OCI-LY7 (cell line): ENCODE measurements at regions not wholly inside any gene's neighbourhood (a gene's known extent, or its start where the extent isn't known, plus 50 kb on each side); places are given as distances from the start of the nearest gene placed in this dataset.
"Not testable (repeated sequence)": the region's sequence is repeated elsewhere in the genome, so short reads cannot be mapped to it uniquely, and the experiment has no call there.

Experiments
- BruUV-seq: library from RNA; stranded (reverse); fragments of 400-500 nt; replicated peaks from 2 replicates; lab custom pipeline; 2021; lab: Mats Ljungman, UMichigan
- CTCF ChIA-PET: fragments of 300-600 bp; sonication (Branson Sonifier 250); formaldehyde crosslinking; loops from one replicate; lab custom pipeline; 2022; ENCODE audit warnings: antibody characterized with exemption; ENCODE audit not compliant: unreplicated experiment; lab: Charles Lee
- POLR2A ChIA-PET: fragments of 300-600 bp; sonication (Branson Sonifier 250); formaldehyde crosslinking; loops from one replicate; lab custom pipeline; 2022; ENCODE audit warnings: antibody characterized with exemption; lab: Charles Lee
- DNase-seq: peaks from one replicate; pipeline ENCODE4 v3.0.0-alpha.2; 2015; ENCODE audit warnings: low spot score
- H2AFZ ChIP-seq: fragments of 200-600 bp; sonication (generic), shearing (Covaris generic); 2 replicates; pipeline ENCODE4 v1.6.1; 2014; ENCODE audit warnings: mild to moderate bottlenecking, antibody characterized with exemption, low read length, moderate library complexity
- H3K27ac ChIP-seq: fragments of 200-600 bp; sonication (generic); 2 replicates; pipeline ENCODE4 v1.5.1; 2014; ENCODE audit warnings: mixed run types, low read depth, mild to moderate bottlenecking, moderate library complexity, low read length, inconsistent platforms; ENCODE audit not compliant: poor library complexity, severe bottlenecking
- H3K36me3 ChIP-seq: fragments of 200-600 bp; sonication (generic); 2 replicates; pipeline ENCODE4 v1.6.1; 2014; ENCODE audit warnings: mild to moderate bottlenecking, antibody characterized with exemption, low read length, moderate library complexity, mixed read lengths; ENCODE audit not compliant: insufficient read depth
- H3K4me1 ChIP-seq: fragments of 200-600 bp; sonication (generic); 2 replicates; pipeline ENCODE4 v1.5.1; 2014; ENCODE audit warnings: mild to moderate bottlenecking, low read length; ENCODE audit not compliant: insufficient read depth, poor library complexity, severe bottlenecking
- H3K4me2 ChIP-seq: fragments of 200-600 bp; sonication (generic); 2 replicates; pipeline ENCODE4 v1.6.1; 2014; ENCODE audit warnings: mild to moderate bottlenecking, low read length
- H3K4me3 ChIP-seq: fragments of 200-600 bp; sonication (generic); 2 replicates; pipeline ENCODE4 v1.5.1; 2014; ENCODE audit warnings: mild to moderate bottlenecking, low read depth, low read length; ENCODE audit not compliant: poor library complexity, severe bottlenecking
- H3K79me2 ChIP-seq: fragments of 200-600 bp; sonication (generic); 2 replicates; pipeline ENCODE4 v1.6.1; 2016; ENCODE audit warnings: low read depth, mild to moderate bottlenecking, low read length, moderate library complexity, mixed read lengths; ENCODE audit not compliant: insufficient read depth
- H3K9me2 ChIP-seq: fragments of 200-600 bp; sonication (generic); 2 replicates; pipeline ENCODE4 v1.6.1; 2016; ENCODE audit warnings: mild to moderate bottlenecking, low read length, mixed read lengths; ENCODE audit not compliant: insufficient read depth
- H3K9me3 ChIP-seq: fragments of 200-600 bp; sonication (generic); 2 replicates; pipeline ENCODE4 v1.6.1; 2014; ENCODE audit warnings: mild to moderate bottlenecking, mixed run types, low read length, mixed read lengths
- H4K20me1 ChIP-seq: fragments of 200-600 bp; sonication (generic); 2 replicates; pipeline ENCODE4 v1.6.1; 2014; ENCODE audit warnings: mild to moderate bottlenecking, antibody characterized with exemption, low read length, moderate library complexity, mixed read lengths; ENCODE audit not compliant: insufficient read depth
- CTCF ChIP-seq: fragments of 200-600 bp; sonication (generic); conservative IDR thresholded peaks from 2 replicates; pipeline ENCODE4 v1.5.1; 2014; ENCODE audit warnings: mild to moderate bottlenecking, antibody characterized with exemption, low read length, moderate library complexity, mixed read lengths
- EZH2phosphoT487 ChIP-seq: fragments of 200-600 bp; sonication (generic); IDR thresholded peaks from 2 replicates; pipeline ENCODE4 v1.6.1; 2018; ENCODE audit warnings: low read depth, borderline replicate concordance, mild to moderate bottlenecking, mixed run types, antibody characterized with exemption, low read length, moderate library complexity, mixed read lengths
- intact Hi-C: fragments of 100-400 bp; cut with micrococcal nuclease; formaldehyde crosslinking; loops from one replicate; pipeline ENCODE4 v1.10.0; 2022; ENCODE audit not compliant: unreplicated experiment

- Histone ChIP-seq H3K9me3 (0 out of 2 replicates have a peak, but pooled peaks cover 4% of the 10 kb centered on the region), H3K79me2 (no peaks in the 10 kb centered on the region), H3K4me3 (no peak overlapping the region), H3K27ac (no peak overlapping the region), H3K9me2 (no peaks in the 10 kb centered on the region), H3K4me2 (no peak overlapping the region), H4K20me1 (no peaks in the 10 kb centered on the region), H2AFZ (no peak overlapping the region), H3K36me3 (no peaks in the 10 kb centered on the region), H3K4me1 (no peaks in the 10 kb centered on the region)
- intact Hi-C loops, result no loop called here
- POLR2A ChIA-PET, result no interaction called here
- CTCF ChIA-PET, result no interaction called here
- no TSS peak for BruUV-seq
- TF ChIP-seq CTCF (no peak), EZH2phosphoT487 (no peak)
- no peak for DNase-seq
Measured at GRCh38 chr14:103243764-103244737, 90.0 kb upstream of the EIF5 start.

- POLR2A ChIA-PET, result not testable (repeated sequence)
Measured at GRCh38 chr14:103245624-103246031, 88.4 kb upstream of the EIF5 start.

GRCh38 chr14:103246070-103246469 is 88.0 kb upstream of the EIF5 start:
- Histone ChIP-seq H3K79me2 (no peaks in the 10 kb centered on the region), H3K4me2 (no peak overlapping the region), H3K36me3 (no peaks in the 10 kb centered on the region), H2AFZ (no peak overlapping the region), H4K20me1 (no peaks in the 10 kb centered on the region), H3K27ac (no peak overlapping the region), H3K4me1 (no peaks in the 10 kb centered on the region), H3K4me3 (no peak overlapping the region), H3K9me3 (no peaks in the 10 kb centered on the region), H3K9me2 (no peaks in the 10 kb centered on the region)
- ChIA-PET CTCF (no interaction called here), POLR2A (interaction anchor here (0.5 kb wide), 1 partner anchor 749 kb away, joined by 5 read pairs; no protein-coding TSS in a partner anchor)
- intact Hi-C loops, result no loop called here
- TF ChIP-seq EZH2phosphoT487, result no peak
- no peak for TF ChIP-seq CTCF
- BruUV-seq, result no TSS peak
- no peak for DNase-seq

More at GRCh38 chr14:103245624-103246031, 88.4 kb upstream of the EIF5 start:
- H2AFZ ChIP-seq, DNase-seq, H3K4me1 ChIP-seq, H3K4me2 ChIP-seq, H3K36me3 ChIP-seq, H3K27ac ChIP-seq, H3K9me2 ChIP-seq, H3K4me3 ChIP-seq, intact Hi-C loops, BruUV-seq, H4K20me1 ChIP-seq, H3K9me3 ChIP-seq, H3K79me2 ChIP-seq, CTCF ChIA-PET: not testable (repeated sequence)
